Suprapubic skin (tissue), 4 donors: ENCODE measurements at regions not wholly inside any gene's neighbourhood (a gene's known extent, or its start where the extent isn't known, plus 50 kb on each side); places are given as distances from the start of the nearest gene placed in this dataset.

Source experiments
- EP300 ChIP-seq: sonication (generic); formaldehyde crosslinking; IDR thresholded peaks from one replicate; pipeline ENCODE4 v1.6.1; 2017; ENCODE audit warnings: antibody characterized with exemption
- POLR2A ChIP-seq, 2 donors: fragments of 450-650 bp; IDR thresholded peaks; one replicate each; pipeline ENCODE4 v1.6.1; 2017; ENCODE audit warnings: antibody characterized with exemption in 2 of 2, mild to moderate bottlenecking in 2 of 2, moderate library complexity in 2 of 2
- POLR2AphosphoS5 ChIP-seq, 3 donors: sonication (generic); formaldehyde crosslinking; IDR thresholded peaks; one replicate each; pipeline ENCODE4 v1.6.1; 2017; ENCODE audit warnings: antibody characterized with exemption in 3 of 3
- TF ChIP-seq, protein P1 (sequence below), 2 donors: fragments of 200-600 bp in 1 of 2; fragments of 450-650 bp in 1 of 2; sonication (generic) in 1 of 2; IDR thresholded peaks; one replicate each; pipeline ENCODE4 v1.5.1; 2016 to 2019; ENCODE audit warnings: antibody characterized with exemption in 2 of 2, mild to moderate bottlenecking in 1 of 2, moderate library complexity in 1 of 2

DNA sequence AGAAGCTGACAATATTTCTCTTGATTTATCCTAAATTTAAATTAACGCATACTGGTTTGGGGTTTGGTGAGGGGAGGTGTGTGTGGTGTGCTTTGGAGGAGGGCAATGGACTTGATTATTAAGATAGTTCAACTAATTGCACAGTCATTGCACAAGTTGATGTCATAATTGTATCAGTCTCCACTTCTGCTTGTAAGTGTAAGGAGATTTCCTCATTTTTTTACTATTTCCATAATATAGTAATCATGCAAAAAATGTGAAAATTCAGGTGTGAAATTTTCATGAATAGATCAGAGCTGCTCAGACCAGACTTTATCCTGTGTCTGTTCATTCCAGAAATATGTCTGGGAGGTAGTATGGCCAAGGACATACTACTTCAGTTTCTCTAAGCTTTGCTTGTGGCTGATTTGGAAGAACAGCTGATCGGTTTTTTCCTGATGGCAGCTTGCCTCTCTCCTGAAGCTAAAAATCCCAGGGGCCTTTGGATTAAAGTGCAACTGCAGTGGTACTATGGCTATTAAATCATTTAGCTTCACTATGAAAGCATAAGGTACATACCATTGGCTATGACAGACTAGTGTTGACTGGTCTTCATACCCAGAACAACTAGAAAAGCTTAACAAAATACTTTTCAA, 201.8 kb upstream of the MIR17HG start:
- TF ChIP-seq POLR2A (IDR thresholded peaks at IDR 0.05) (no peak), POLR2AphosphoS5 (IDR thresholded peaks at IDR 0.05) (no peak), EP300 (no peak)
- TF ChIP-seq, protein P1, sequence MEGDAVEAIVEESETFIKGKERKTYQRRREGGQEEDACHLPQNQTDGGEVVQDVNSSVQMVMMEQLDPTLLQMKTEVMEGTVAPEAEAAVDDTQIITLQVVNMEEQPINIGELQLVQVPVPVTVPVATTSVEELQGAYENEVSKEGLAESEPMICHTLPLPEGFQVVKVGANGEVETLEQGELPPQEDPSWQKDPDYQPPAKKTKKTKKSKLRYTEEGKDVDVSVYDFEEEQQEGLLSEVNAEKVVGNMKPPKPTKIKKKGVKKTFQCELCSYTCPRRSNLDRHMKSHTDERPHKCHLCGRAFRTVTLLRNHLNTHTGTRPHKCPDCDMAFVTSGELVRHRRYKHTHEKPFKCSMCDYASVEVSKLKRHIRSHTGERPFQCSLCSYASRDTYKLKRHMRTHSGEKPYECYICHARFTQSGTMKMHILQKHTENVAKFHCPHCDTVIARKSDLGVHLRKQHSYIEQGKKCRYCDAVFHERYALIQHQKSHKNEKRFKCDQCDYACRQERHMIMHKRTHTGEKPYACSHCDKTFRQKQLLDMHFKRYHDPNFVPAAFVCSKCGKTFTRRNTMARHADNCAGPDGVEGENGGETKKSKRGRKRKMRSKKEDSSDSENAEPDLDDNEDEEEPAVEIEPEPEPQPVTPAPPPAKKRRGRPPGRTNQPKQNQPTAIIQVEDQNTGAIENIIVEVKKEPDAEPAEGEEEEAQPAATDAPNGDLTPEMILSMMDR (IDR thresholded peaks at IDR 0.05) = no peak
